H1 (cell line): ENCODE measurements at regions not wholly inside any gene's neighbourhood (a gene's known extent, or its start where the extent isn't known, plus 50 kb on each side); places are given as distances from the start of the nearest gene placed in this dataset.

Experiments
- CHD7 ChIP-seq: fragments of 300-600 bp; sonication (generic); IDR thresholded peaks from 2 replicates; pipeline ENCODE4 v1.7.1; 2012; ENCODE audit warnings: low read length, moderate library complexity, mild to moderate bottlenecking, inconsistent platforms; ENCODE audit not compliant: insufficient replicate concordance
- CTCF ChIP-seq, 3 experiments: IDR thresholded peaks; 1 replicate in 2 of 3; 2 replicates in 1 of 3; pipeline versions ENCODE4 v1.5.1 to v1.6.1; 2011; ENCODE audit warnings: low read length in 3 of 3, mild to moderate bottlenecking in 3 of 3, inconsistent platforms in 2 of 3, low read depth in 1 of 3, moderate library complexity in 1 of 3; ENCODE audit not compliant: insufficient read depth in 1 of 3; ENCODE audit errors: control extremely low read depth in 1 of 3
- EP300 ChIP-seq, 2 experiments: IDR thresholded peaks; 1 replicate in 1 of 2; 2 replicates in 1 of 2; pipeline ENCODE4 v1.6.1; 2011 to 2012; ENCODE audit warnings: low read depth in 2 of 2, low read length in 2 of 2, mild to moderate bottlenecking in 2 of 2, borderline replicate concordance in 1 of 2, inconsistent platforms in 1 of 2, moderate library complexity in 1 of 2
- NANOG ChIP-seq: IDR thresholded peaks from 2 replicates; pipeline ENCODE4 v1.6.1; 2011; ENCODE audit warnings: low read length, low read depth, mild to moderate bottlenecking, inconsistent platforms; ENCODE audit not compliant: insufficient read depth, poor library complexity, severe bottlenecking
- PHF8 ChIP-seq: fragments of 200-600 bp; sonication (generic); conservative IDR thresholded peaks from 2 replicates; pipeline ENCODE4 v1.7.1; 2012; ENCODE audit warnings: low read depth, mild to moderate bottlenecking, inconsistent platforms, low read length, moderate library complexity
- POLR2AphosphoS5 ChIP-seq: IDR thresholded peaks from 2 replicates; pipeline ENCODE4 v1.6.1; 2011; ENCODE audit warnings: low read depth, low read length
- ZNF274 ChIP-seq: IDR thresholded peaks from 2 replicates; pipeline ENCODE4 v1.7.0; 2012; ENCODE audit warnings: low read length, borderline replicate concordance; ENCODE audit errors: extremely low read depth

GRCh38 chr6:118377711-118378414, 170.2 kb upstream of the PLN start (continued):
- no peak for TF ChIP-seq CTCF (IDR thresholded peaks at IDR 0.05; ENCODE audit: control extremely low read depth in 1 of 3, insufficient read depth in 1 of 3, low read depth in 1 of 3, low read length in 3 of 3)
- no peak for TF ChIP-seq POLR2AphosphoS5
- TF ChIP-seq NANOG, result peak; percentile 66
- no peak for TF ChIP-seq PHF8
- peak in 1 of 2 experiments; percentile 80; a peak in 1 of 3 replicates for TF ChIP-seq EP300 (IDR thresholded peaks at IDR 0.05; ENCODE audit: borderline replicate concordance in 1 of 2, low read depth in 2 of 2, low read length in 2 of 2)
- no peak for TF ChIP-seq ZNF274
- TF ChIP-seq CHD7, result no peak
